Caki2 (cell line): ENCODE measurements at regions not wholly inside any gene's neighbourhood (a gene's known extent, or its start where the extent isn't known, plus 50 kb on each side); places are given as distances from the start of the nearest gene placed in this dataset.

Experiments
- DNase-seq: peaks from one replicate; pipeline ENCODE4 v3.0.0-alpha.2; 2015; ENCODE audit warnings: low read depth
- in situ Hi-C: cut with HindIII; loops from 2 replicates; pipeline ENCODE4 v1.10.0; 2016; ENCODE audit warnings: low sequenced_read_pairs, low pct_unique_long_range_greater_than_20kb, mixed read lengths

GRCh38 chr3:102179326-102180177 lies 255.3 kb upstream of the ZPLD1 start:
- in situ Hi-C loops, result no loop called here
- DNase-seq, result peak; percentile 59

DNA sequence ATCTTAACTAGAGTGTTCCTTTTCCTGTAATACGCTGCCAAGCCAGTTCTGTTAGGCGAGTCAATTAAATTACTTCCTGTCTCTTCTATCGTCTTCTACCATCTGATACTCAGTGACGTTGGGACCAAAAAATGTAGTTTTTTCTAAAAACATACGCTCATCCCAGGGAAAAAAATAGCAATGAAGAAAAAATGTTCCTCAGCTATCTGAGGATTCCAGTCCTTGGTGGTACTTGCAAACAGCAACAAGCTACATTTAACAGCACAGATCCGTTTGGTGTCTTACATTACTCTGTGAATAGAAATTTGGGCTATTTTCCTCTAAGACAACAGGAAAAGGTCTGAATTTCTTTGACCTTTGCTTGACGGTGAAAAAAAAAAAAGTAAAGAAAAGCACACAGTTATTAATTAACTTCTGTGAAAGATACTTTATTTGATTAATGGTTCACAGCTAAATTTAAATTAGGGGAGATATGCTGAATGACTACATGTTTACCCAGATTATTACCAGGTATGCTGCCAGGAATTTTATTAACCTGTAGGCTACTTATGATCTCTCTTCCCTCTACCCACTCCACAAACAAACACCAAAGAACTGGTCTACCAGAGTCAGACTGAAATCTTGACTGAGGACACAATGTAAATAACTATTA lies 254.4 kb upstream of the ZPLD1 start:
- peak; percentile 95 for DNase-seq

GRCh38 chr3:102181175-102181920 lies 253.5 kb upstream of the ZPLD1 start:
- DNase-seq, result no peak
- in situ Hi-C loops, result no loop called here

More for the DNA sequence above, 254.4 kb upstream of the ZPLD1 start:
- in situ Hi-C loops, result no loop called here

GRCh38 chr3:102182162-102182561 lies 252.7 kb upstream of the ZPLD1 start:
- in situ Hi-C loops, result no loop called here
- DNase-seq, result peak; percentile 90

DNA sequence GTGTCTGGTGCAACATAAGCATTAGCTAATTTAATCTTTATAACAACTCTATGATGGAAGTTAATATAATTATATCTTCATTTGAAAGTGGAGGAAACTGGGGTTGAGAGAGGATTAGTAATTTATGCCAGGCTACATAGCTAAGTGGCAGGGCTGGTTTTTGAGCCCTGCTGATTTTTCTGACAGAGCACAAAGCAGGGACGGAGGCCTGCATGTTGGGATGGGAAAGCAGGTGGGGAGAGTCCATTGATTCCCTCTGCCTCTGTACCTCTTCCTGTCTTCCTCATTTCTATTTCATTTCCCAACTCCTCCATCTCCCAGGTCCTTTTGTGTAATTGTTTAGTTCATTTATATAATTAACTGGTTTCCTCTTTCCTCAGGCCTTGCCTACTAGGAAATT lies 251.6 kb upstream of the ZPLD1 start:
- no peak for DNase-seq
- in situ Hi-C loops, result no loop called here

- in situ Hi-C loops, result no loop called here
- DNase-seq, result no peak
These were observed 251.2 kb upstream of the ZPLD1 start for GRCh38 chr3:102183623-102184022.

DNA sequence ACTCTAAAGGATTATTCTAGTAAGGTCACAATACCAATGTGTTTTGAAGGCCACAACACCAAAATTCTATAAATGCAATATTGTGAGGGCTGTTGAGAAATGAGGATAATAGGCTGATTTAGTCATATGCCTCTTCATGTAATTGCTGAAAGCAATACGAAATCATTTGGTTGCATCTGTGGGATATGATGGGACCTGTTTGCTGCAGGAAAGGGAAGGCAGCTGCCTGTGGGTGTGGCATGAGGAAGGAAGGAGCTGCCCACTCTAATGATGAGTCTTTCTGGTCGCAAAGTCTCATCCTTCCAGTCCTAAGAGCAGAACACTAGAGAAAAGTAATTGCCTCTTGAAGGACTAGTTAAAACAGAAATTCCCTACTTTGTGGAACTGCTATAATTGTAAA lies 245.3 kb upstream of the ZPLD1 start:
- in situ Hi-C loops, result no loop called here

DNA sequence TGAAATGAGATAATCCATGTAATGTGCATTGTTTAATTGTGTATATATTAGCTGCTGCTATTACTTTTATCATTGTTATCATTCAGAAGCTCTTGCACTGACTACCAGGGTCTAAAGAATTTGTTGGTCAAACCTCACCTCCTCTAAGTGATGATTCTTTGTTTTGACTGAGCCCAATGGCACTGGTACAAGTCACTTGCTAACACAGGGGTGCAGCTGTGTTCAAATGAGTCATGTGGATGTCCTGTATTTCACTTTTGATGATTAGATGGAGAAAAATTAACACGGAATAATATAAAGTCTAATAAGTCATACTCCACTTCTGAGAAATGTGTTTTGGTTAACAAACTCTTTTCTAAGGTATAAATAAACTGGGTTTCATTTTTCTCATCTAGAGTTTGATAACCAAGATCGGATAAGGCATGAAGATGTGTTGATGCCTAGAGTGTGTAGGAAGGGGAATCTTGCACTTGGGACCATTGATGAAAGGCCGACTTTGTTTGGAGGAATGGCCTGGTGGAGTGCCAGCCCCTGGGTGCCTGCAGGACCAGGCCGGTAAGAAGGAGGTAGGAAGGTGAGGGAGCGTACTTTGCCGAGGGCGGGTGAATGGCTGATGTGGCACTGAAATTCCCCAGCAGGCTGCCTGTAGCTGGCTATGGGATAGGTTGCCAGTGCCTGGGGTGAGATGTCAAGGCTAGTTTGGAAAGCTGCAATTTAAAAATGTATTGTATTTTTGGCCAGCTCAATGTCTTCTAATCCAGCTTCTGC lies 244.7 kb upstream of the ZPLD1 start:
- in situ Hi-C loops, result no loop called here
- DNase-seq, result no peak

More for the DNA sequence above, 245.3 kb upstream of the ZPLD1 start:
- no peak for DNase-seq

- no peak for DNase-seq
- in situ Hi-C loops, result no loop called here
These were observed 242.2 kb upstream of the ZPLD1 start for GRCh38 chr3:102192575-102192974.

GRCh38 chr3:102193255-102193654 lies 241.6 kb upstream of the ZPLD1 start:
- in situ Hi-C loops, result no loop called here
- DNase-seq, result no peak

- DNase-seq, result no peak
- in situ Hi-C loops, result no loop called here
These were observed 240.8 kb upstream of the ZPLD1 start for GRCh38 chr3:102194001-102194400.

DNA sequence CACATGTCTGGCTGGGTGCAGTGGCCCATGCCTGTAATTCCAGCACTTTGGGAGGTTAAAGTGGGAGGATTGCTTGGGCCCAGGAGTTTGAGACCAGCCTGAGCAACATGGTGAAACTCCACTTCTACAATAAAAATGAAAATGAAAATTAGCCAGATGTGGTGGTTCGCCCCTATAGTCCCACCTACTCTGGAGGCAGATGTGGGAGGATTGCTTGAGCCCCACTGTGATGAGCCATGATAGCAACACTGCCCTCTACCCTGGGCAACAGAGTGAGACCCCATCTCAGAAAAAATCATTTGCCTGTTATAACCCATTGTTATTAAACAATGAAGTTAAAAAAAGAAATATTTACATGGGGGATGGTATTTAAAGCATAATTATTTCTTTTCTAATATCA lies 240.1 kb upstream of the ZPLD1 start:
- in situ Hi-C loops, result no loop called here
- no peak for DNase-seq

GRCh38 chr3:102195198-102195948 lies 239.4 kb upstream of the ZPLD1 start:
- DNase-seq, result peak; percentile 65
- in situ Hi-C loops, result no loop called here

- DNase-seq, result peak; percentile 27
These were observed 234.7 kb upstream of the ZPLD1 start for GRCh38 chr3:102200126-102200525.

DNA sequence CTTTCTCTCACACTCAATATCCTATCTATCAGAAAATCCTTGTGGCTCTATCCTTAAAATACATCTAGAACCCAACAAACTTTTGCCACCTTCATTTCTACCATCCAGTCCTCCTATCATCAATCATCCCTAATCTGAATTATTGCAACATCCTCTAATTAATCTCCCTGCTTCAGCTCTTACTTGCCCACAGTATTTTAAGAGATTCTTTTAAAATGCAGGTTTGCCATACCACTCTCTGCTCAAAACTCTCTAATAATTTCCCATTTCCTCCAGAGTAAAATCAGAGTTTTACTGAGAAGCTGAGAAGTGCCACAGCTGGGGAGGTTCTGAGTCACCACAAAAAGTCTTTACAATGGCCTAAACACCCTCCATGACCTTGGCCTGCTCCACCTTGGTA lies 234.3 kb upstream of the ZPLD1 start:
- no peak for DNase-seq
- in situ Hi-C loops, result no loop called here

More at GRCh38 chr3:102200126-102200525, 234.7 kb upstream of the ZPLD1 start:
- in situ Hi-C loops, result no loop called here

GRCh38 chr3:102205647-102206046 lies 229.2 kb upstream of the ZPLD1 start:
- DNase-seq, result no peak
- in situ Hi-C loops, result no loop called here

GRCh38 chr3:102206511-102207031 lies 228.2 kb upstream of the ZPLD1 start:
- DNase-seq, result no peak

More at GRCh38 chr3:102206511-102207031, 228.2 kb upstream of the ZPLD1 start:
- in situ Hi-C loops, result no loop called here
